RWPE2 (cell line): ENCODE measurements at regions not wholly inside any gene's neighbourhood (a gene's known extent, or its start where the extent isn't known, plus 50 kb on each side); places are given as distances from the start of the nearest gene placed in this dataset.

Experiments
- ATAC-seq: fragments of 200-7000 bp; cut with Tn5 transposase; 3 replicates; pipeline ENCODE4 v1.9.1; 2021; ENCODE audit warnings: low read depth
- DNase-seq: peaks from one replicate; pipeline ENCODE4 v3.0.0-alpha.2; 2020; ENCODE audit warnings: low spot score
- H3K27ac ChIP-seq: fragments of 450-650 bp; 2 replicates; pipeline ENCODE4 v1.5.1; 2017; ENCODE audit warnings: mild to moderate bottlenecking; ENCODE audit not compliant: poor library complexity, severe bottlenecking
- H3K27me3 ChIP-seq: fragments of 250-450 bp; sonication (Bioruptor Pico); 2 replicates; pipeline ENCODE4 v1.5.1; 2021; ENCODE audit warnings: mild to moderate bottlenecking, moderate library complexity; ENCODE audit not compliant: insufficient read depth, poor library complexity, severe bottlenecking
- H3K36me3 ChIP-seq: fragments of 250-450 bp; sonication (Bioruptor Pico); 2 replicates; pipeline ENCODE4 v1.5.1; 2020; ENCODE audit warnings: low read depth, mild to moderate bottlenecking, moderate library complexity
- H3K4me1 ChIP-seq: fragments of 250-450 bp; sonication (Bioruptor Pico); 2 replicates; pipeline ENCODE4 v1.5.1; 2021; ENCODE audit warnings: mild to moderate bottlenecking, moderate library complexity; ENCODE audit not compliant: insufficient read depth, poor library complexity, severe bottlenecking
- H3K4me3 ChIP-seq: fragments of 250-450 bp; sonication (Bioruptor Pico); 2 replicates; pipeline ENCODE4 v1.5.1; 2021; ENCODE audit warnings: mild to moderate bottlenecking, moderate library complexity; ENCODE audit not compliant: severe bottlenecking
- H3K9me3 ChIP-seq: fragments of 250-450 bp; sonication (Bioruptor Pico); 2 replicates; pipeline ENCODE4 v1.5.1; 2021; ENCODE audit warnings: mild to moderate bottlenecking, moderate library complexity; ENCODE audit not compliant: severe bottlenecking
- CTCF ChIP-seq: fragments of 450-650 bp; IDR thresholded peaks from one replicate; pipeline ENCODE4 v1.5.1; 2017; ENCODE audit warnings: mild to moderate bottlenecking, moderate library complexity; ENCODE audit not compliant: poor library complexity, severe bottlenecking

GRCh38 chr4:34516524-34516923 is 1727.8 kb downstream of the ARAP2 start:
- DNase-seq (no peak), ATAC-seq (no peak)
- H3K4me3 ChIP-seq: no peak overlapping the region
- H3K4me1 ChIP-seq: no peaks in the 10 kb centered on the region
- no peaks in the 10 kb centered on the region for H3K27me3 ChIP-seq
- no peaks in the 10 kb centered on the region for H3K36me3 ChIP-seq
- no peaks in the 10 kb centered on the region for H3K9me3 ChIP-seq
- no peak for TF ChIP-seq CTCF
- no peak overlapping the region for H3K27ac ChIP-seq

GRCh38 chr4:34534916-34535315 is 1709.4 kb downstream of the ARAP2 start:
- ATAC-seq: no peak
- no peak for DNase-seq
- Histone ChIP-seq H3K4me3 (no peak overlapping the region), H3K9me3 (no peaks in the 10 kb centered on the region), H3K4me1 (no peaks in the 10 kb centered on the region), H3K36me3 (no peaks in the 10 kb centered on the region), H3K27ac (no peak overlapping the region), H3K27me3 (no peaks in the 10 kb centered on the region)
- no peak for TF ChIP-seq CTCF

- no peak for TF ChIP-seq CTCF
- Histone ChIP-seq H3K4me1 (no peaks in the 10 kb centered on the region), H3K9me3 (no peaks in the 10 kb centered on the region), H3K27ac (no peak overlapping the region), H3K27me3 (no peaks in the 10 kb centered on the region), H3K4me3 (no peak overlapping the region), H3K36me3 (no peaks in the 10 kb centered on the region)
- no peak for DNase-seq
- no peak for ATAC-seq
These were observed 1678.2 kb downstream of the ARAP2 start for GRCh38 chr4:34566091-34566490.

GRCh38 chr4:34572026-34572425 is 1672.3 kb downstream of the ARAP2 start:
- TF ChIP-seq CTCF: no peak
- Histone ChIP-seq H3K4me1 (no peaks in the 10 kb centered on the region), H3K36me3 (no peaks in the 10 kb centered on the region), H3K27ac (no peak overlapping the region), H3K9me3 (no peaks in the 10 kb centered on the region), H3K27me3 (no peaks in the 10 kb centered on the region), H3K4me3 (no peak overlapping the region)
- ATAC-seq (no peak), DNase-seq (no peak)

GRCh38 chr4:34615315-34615714 is 1629.0 kb downstream of the ARAP2 start:
- Histone ChIP-seq H3K4me3 (no peak overlapping the region), H3K27me3 (no peaks in the 10 kb centered on the region), H3K36me3 (no peaks in the 10 kb centered on the region), H3K4me1 (no peaks in the 10 kb centered on the region), H3K9me3 (no peaks in the 10 kb centered on the region), H3K27ac (no peak overlapping the region)
- ATAC-seq: no peak
- TF ChIP-seq CTCF: no peak
- no peak for DNase-seq
